GM18505 (cell line): ENCODE measurements at regions not wholly inside any gene's neighbourhood (a gene's known extent, or its start where the extent isn't known, plus 50 kb on each side); places are given as distances from the start of the nearest gene placed in this dataset.

Experiments
- ATAC-seq: cut with Tn5 transposase; IDR thresholded peaks from one replicate; pipeline ENCODE4 v1.9.1; 2021; ENCODE audit not compliant: unreplicated experiment
- POLR2A ChIP-seq: IDR thresholded peaks from 4 replicates; pipeline ENCODE4 v1.6.1; 2011; ENCODE audit warnings: borderline replicate concordance; ENCODE audit not compliant: insufficient read depth, insufficient read length; ENCODE audit errors: extremely low read depth

GRCh38 chr1:61627365-61627764, 97.6 kb downstream of the TM2D1 start:
- TF ChIP-seq POLR2A = no peak
- ATAC-seq = no peak

GRCh38 chr1:61626816-61627215, 98.1 kb downstream of the TM2D1 start:
- TF ChIP-seq POLR2A = no peak
- ATAC-seq = no peak

GRCh38 chr1:61623852-61624251, 101.1 kb downstream of the TM2D1 start:
- TF ChIP-seq POLR2A = no peak
- no peak for ATAC-seq

GRCh38 chr1:61620536-61620935, 104.4 kb downstream of the TM2D1 start:
- no peak for ATAC-seq
- no peak for TF ChIP-seq POLR2A

DNA sequence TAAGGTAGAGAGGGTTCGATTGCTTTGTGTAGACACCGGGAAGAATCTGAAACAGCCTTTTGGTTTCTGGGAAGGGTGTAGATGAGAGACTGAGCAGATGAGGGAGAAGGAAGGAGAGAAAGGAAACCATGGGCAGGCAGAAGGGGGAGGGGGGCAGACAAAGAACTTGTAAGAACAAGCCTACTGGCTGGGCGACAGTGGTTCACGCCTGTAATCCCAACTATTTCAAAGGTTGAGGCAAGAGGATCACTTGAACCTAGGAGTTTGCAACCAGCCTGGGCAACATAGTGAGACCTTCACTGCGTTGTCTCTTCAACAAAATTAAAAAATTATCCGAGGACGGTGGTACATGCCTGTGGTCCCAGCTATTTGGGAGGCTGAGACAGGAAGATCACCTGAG, 106.2 kb downstream of the TM2D1 start:
- ATAC-seq = no peak
- TF ChIP-seq POLR2A = no peak

DNA sequence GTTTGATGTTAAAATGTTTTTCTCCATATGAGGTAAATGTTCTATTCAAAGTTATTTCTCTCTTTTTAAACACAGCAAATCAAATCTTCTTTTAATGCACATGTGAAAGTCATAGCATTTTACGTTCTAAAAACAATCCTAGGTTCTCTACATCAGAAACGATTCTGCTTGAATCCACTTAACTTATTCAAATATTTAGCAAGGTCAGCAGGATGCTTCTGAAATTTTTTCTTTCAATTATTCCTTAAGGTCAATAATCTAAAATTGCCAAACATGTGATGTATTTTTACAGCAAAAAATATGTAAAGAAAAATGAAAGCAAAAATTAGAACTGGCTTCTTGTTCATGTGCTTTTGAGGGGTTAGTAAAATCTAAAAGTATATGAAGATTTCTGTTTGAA, 106.7 kb downstream of the TM2D1 start:
- ATAC-seq = no peak
- TF ChIP-seq POLR2A = no peak

- ATAC-seq = no peak
- TF ChIP-seq POLR2A = no peak
Measured at GRCh38 chr1:61616830-61617229, 108.1 kb downstream of the TM2D1 start.

GRCh38 chr1:61612602-61613001, 112.3 kb downstream of the TM2D1 start:
- TF ChIP-seq POLR2A = no peak
- ATAC-seq = no peak

DNA sequence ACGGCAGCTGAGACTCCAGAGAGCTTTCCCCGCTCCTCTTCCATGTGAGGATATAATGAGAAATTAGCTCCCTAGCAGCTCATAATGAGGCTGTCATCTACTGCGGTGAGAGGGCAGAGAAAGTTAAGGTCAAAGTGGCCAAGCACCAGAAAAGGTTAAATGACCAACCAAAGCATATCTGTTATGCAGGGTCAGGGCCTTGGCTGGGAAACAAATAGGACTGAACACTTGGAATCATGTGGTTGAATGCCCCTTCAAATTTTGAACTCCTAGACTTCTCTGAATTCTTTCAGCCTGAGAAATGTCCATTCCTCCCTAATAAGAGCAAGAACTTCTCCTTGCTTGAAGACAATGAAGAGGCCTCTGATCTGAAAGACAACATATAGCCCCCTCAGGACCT, 115.9 kb downstream of the TM2D1 start:
- no peak for TF ChIP-seq POLR2A
- no peak for ATAC-seq

DNA sequence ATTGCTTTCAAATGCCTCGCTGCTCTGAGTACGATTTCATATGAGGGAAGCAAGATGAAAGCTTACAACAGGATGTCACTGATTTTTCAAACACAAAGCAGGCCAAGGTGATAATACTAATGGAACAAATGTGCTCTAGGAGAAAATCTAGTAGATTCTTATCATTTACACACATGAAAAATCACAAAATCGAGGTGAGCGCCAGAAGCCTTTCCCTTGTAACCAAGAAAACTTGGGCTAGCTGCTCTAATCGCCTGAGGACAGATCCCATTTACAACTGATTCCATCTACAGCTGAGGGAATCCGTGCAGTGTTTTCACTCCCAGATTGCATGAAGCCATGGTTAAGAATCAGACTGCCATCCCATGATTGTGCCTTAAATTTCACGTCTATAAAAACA, 117.5 kb downstream of the TM2D1 start:
- ATAC-seq = no peak
- no peak for TF ChIP-seq POLR2A

DNA sequence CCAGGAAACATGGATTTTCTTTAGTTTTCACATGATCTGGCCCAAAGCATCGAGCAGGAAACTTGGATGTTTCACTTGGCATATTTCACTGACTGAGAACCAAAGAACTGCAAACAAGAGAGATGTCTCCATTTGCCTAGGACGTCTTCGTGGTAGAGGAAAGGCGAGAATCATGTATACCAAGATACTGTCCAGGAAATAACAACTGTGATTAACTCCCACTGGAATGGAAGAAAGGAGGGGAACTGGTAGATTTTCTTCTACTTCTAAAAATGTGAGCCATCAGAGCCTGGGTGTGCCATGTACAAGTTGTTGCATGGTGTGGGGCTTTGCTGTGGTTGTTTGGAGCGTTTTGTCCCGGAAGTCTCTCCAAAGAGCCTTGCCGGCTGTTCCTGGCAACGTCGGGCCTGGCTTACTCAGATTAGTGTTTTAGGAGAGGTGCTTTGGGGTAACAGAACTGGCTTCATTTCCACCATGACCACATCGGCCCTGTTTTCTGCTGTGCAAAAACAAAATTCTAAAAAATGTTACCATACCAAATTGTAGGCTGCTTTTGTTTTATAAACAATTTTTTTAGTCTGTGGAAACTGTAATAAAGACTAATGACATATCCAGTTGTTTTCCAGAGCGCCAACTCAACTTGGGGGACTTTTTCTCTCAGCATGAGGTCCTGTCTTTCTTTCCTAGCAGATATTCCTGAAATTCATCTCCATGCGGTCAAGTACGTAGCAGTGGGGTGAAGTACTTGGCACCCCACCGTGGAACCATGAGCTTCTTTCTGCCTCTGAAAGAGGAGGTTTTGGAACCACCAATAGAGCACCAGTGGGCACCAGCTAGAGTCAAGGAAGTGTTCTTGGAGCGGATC, 118.3 kb downstream of the TM2D1 start:
- no peak for ATAC-seq
- TF ChIP-seq POLR2A = no peak

DNA sequence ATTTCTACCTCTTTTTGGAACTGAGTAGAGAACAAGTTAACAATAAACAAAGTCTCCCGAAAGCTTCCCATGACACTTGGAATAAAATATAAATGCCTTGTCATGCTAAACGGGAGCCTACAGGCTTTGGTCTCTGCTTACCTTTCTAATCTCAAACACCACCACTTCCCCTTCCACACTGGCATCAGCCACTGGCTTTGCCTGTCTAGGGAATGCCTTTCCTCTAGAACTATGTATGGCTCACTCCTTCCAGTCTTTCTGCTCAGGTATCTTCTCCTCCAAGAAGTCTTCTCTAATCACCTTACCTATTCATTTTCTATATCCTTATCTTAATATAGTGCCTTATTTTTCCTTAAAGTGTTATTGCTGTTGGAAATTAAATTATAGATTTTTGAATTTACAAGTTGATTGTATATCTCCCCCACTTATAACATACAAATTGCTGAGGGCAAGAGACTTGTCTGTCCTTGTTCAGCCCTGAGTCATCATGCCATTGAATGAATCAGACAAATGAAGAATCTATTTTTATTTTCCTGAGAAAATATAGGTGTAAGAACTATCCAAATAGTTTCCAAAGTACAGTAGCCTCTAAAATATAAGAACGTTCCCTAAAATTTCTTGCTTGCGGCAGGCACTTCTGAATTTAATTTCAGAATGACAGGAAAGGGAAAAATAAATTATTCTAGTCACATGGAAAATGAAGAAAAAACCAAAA, 119.2 kb downstream of the TM2D1 start:
- no peak for TF ChIP-seq POLR2A
- no peak for ATAC-seq

DNA sequence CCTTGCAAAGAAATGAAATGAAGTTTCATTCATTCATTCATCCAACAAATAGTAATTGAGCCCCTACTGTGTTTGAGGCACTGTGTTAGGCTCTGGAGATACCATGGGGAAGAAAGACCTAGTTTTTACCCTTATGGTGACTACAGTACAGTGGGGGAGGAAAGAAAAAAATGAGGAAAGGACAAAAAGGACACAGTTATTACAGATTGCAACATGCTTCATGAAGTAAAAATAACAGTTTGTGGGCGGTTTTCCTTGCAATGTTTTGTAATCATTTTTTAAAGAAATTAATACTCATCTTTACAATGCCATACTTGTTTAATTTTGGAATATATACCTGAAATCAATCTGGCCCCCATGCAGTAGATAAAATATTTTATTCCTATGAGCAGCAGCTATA, 120.3 kb downstream of the TM2D1 start:
- ATAC-seq = no peak
- no peak for TF ChIP-seq POLR2A

- ATAC-seq = no peak
- TF ChIP-seq POLR2A = no peak
Measured at GRCh38 chr1:61604261-61604660, 120.7 kb downstream of the TM2D1 start.
